PC-3 (cell line): ENCODE measurements at regions not wholly inside any gene's neighbourhood (a gene's known extent, or its start where the extent isn't known, plus 50 kb on each side); places are given as distances from the start of the nearest gene placed in this dataset.

Source experiments
- CTCF ChIP-seq: fragments of 300-600 bp; sonication (generic); conservative IDR thresholded peaks from 2 replicates; pipeline ENCODE4 v1.5.1; 2017; ENCODE audit warnings: antibody characterized with exemption, low read depth, mild to moderate bottlenecking, low read length
- EZH2 ChIP-seq: fragments of 300-600 bp; sonication (generic); IDR thresholded peaks from one replicate; pipeline ENCODE4 v1.6.1; 2017; ENCODE audit warnings: antibody characterized with exemption, mild to moderate bottlenecking, low read length; ENCODE audit not compliant: unreplicated experiment

GRCh38 chr22:27419473-27419872, 382.1 kb downstream of the MN1 start:
- no peak for TF ChIP-seq EZH2
- TF ChIP-seq CTCF, result no peak
